A673 (cell line): ENCODE measurements at regions not wholly inside any gene's neighbourhood (a gene's known extent, or its start where the extent isn't known, plus 50 kb on each side); places are given as distances from the start of the nearest gene placed in this dataset.

Experiments
- CTCF ChIP-seq: fragments of 300-800, 200-600 bp; sonication (generic); conservative IDR thresholded peaks from 2 replicates; pipeline ENCODE4 v1.5.1; 2017; ENCODE audit warnings: low read depth, mild to moderate bottlenecking, antibody characterized with exemption, low read length, moderate library complexity, mixed read lengths
- EZH2 ChIP-seq: fragments of 200-600 bp; sonication (generic); IDR thresholded peaks from 2 replicates; pipeline ENCODE4 v1.6.1; 2017; ENCODE audit warnings: borderline replicate concordance, low read depth, mild to moderate bottlenecking, mixed read lengths, antibody characterized with exemption, low read length; ENCODE audit not compliant: poor library complexity, severe bottlenecking

GRCh38 chr3:106241593-106241992 lies 372.8 kb upstream of the CBLB start:
- TF ChIP-seq EZH2 (no peak), CTCF (no peak)
